GM12873 (cell line): ENCODE measurements at regions not wholly inside any gene's neighbourhood (a gene's known extent, or its start where the extent isn't known, plus 50 kb on each side); places are given as distances from the start of the nearest gene placed in this dataset.

Source experiments
- TF ChIP-seq, protein P1 (sequence below): IDR thresholded peaks from 2 replicates; pipeline ENCODE4 v1.5.1; 2012; ENCODE audit warnings: low read depth, mild to moderate bottlenecking, moderate library complexity, low read length, control low read depth; ENCODE audit not compliant: insufficient read depth; ENCODE audit errors: missing control alignments

DNA sequence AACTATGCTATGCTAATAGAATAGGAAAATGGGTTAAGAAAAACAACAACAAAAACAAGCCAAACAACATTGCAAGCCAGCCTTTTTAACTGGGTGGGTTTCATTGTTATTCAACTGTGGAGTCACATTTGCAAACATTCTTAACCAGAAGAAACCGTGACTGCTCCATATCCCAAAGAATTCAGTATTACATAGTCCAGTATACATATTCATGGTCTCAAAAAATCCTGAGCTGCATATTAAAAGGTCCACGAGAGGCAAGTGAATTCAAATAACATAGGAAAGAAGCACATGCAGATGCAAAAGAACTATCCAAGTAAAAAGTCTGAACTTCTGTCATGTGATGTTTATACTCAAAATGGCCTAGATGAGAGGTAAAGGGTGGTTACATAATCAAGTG, 179.1 kb upstream of the ETAA1 start:
- TF ChIP-seq, protein P1, sequence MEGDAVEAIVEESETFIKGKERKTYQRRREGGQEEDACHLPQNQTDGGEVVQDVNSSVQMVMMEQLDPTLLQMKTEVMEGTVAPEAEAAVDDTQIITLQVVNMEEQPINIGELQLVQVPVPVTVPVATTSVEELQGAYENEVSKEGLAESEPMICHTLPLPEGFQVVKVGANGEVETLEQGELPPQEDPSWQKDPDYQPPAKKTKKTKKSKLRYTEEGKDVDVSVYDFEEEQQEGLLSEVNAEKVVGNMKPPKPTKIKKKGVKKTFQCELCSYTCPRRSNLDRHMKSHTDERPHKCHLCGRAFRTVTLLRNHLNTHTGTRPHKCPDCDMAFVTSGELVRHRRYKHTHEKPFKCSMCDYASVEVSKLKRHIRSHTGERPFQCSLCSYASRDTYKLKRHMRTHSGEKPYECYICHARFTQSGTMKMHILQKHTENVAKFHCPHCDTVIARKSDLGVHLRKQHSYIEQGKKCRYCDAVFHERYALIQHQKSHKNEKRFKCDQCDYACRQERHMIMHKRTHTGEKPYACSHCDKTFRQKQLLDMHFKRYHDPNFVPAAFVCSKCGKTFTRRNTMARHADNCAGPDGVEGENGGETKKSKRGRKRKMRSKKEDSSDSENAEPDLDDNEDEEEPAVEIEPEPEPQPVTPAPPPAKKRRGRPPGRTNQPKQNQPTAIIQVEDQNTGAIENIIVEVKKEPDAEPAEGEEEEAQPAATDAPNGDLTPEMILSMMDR: no peak

- TF ChIP-seq, protein P1: no peak
Measured at GRCh38 chr2:67219651-67220050, 177.5 kb upstream of the ETAA1 start.

DNA sequence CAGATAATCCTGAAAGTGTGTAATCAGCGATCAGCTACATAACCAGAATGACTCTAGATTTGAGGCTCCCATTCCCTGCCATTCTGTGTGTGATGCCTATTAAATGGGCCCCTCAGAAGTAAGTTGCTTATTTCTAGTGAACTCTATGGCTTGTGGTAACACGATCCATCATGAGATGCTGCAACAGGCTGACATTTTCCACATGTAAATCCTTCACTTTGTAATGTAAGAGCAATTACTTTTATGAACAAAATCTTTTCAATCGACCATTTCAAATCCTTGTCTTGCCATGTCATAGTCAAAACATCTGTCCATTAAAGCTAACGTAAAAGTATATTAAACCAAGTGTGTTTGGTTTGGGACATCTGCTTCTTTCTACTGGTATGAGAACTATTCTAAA, 175.9 kb upstream of the ETAA1 start:
- TF ChIP-seq, protein P1: no peak

DNA sequence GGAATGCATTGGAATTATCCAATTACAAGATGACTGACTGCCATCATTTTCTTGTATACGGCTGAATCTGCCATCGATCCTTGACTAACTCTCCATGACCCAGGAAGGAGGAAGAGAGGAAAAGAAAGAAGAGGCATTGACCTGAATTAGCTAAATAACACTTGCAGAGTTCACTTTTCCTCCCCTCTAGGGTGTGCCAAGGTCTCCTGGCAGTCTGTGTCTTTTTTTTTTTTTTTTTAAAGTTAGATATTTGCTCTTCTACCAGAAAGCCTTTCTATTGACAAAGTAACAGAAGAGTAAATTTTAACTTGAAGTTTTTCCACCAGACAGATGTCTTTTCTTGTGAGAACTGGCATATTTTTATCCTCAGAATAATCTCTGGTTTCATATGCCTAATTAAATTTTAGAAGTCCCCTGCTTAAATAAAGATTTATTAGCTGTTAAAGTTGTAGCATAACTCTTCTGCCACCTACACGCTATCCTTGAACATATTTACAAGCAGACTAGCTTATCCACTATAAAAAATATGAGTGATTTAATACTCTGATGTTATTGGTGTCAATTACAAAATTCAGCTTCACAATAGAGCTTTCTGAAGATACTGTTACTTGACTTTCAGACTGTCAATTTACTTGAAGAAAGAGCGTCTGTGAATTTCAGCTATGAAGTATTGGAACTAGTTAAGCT, 171.7 kb upstream of the ETAA1 start:
- TF ChIP-seq, protein P1: no peak

DNA sequence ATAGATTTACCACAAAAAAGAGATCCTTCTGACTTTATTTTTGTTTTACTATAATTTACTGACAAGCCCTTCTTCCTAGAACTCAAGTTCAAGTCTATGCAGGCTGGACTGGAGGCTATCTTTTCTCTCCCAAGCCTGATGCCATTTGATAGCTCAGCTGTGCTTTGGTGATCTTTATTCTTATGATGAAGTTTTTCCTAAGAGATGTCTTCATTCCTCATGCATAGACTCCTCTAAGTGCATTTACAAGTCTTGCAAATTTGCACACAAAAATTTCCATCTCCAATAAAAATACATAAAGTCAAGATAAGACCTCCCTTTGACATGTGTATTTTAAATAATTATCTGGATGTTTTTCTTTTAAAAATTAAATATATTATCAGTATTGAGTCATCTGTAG, 167.4 kb upstream of the ETAA1 start:
- TF ChIP-seq, protein P1: no peak

- TF ChIP-seq, protein P1: no peak
Measured at GRCh38 chr2:67232936-67233335, 164.2 kb upstream of the ETAA1 start.

DNA sequence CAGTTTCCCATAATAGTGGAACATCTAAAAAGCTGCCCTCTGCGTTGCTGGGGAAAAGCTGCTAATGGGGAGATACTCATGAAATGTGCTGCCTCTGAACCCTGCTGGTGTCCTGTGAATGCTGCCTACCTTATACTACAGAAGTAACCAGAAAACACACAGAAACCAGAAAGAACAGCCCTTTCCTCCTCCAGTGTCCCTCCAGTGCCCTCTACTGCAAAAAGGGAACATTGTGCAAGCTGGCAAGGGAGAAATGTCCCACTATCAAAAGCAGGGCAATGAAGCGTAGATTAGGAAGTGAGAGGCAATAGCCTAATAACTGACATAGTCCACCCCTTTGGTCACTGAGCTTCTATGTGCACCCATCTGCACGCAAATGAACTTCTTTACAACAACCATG, 162.7 kb upstream of the ETAA1 start:
- TF ChIP-seq, protein P1: no peak

GRCh38 chr2:67237288-67237687, 159.8 kb upstream of the ETAA1 start:
- TF ChIP-seq, protein P1: no peak
